GM18517 (cell line): ENCODE measurements at regions not wholly inside any gene's neighbourhood (a gene's known extent, or its start where the extent isn't known, plus 50 kb on each side); places are given as distances from the start of the nearest gene placed in this dataset.

ENCODE experiments used
- ATAC-seq: cut with Tn5 transposase; IDR thresholded peaks from one replicate; pipeline ENCODE4 v1.9.1; 2021; ENCODE audit warnings: mild to moderate bottlenecking, moderate library complexity; ENCODE audit not compliant: unreplicated experiment

GRCh38 chr3:177300039-177300833 lies 103.0 kb upstream of the TBL1XR1 start:
- ATAC-seq = peak; percentile 86

GRCh38 chr3:177300842-177301241 lies 103.6 kb upstream of the TBL1XR1 start:
- no peak for ATAC-seq

DNA sequence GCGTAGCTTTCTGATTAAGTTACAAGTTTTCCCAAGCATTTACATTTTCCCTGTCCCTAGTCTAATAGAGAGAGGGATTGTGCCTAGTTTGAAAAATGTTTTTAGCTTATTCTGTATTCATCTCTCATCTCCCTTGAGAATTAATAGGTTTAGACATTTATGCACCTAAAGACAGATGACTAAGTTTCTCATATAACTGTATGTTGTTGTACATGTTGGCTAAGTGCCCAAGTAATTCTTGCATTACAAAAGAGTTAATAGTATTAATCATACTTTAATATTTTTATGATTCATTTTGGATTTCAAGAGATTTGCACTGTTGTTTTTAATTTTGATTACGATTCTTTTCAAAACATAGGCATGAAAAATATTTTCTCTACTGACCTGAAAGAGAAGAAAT lies 109.0 kb upstream of the TBL1XR1 start:
- ATAC-seq = no peak

DNA sequence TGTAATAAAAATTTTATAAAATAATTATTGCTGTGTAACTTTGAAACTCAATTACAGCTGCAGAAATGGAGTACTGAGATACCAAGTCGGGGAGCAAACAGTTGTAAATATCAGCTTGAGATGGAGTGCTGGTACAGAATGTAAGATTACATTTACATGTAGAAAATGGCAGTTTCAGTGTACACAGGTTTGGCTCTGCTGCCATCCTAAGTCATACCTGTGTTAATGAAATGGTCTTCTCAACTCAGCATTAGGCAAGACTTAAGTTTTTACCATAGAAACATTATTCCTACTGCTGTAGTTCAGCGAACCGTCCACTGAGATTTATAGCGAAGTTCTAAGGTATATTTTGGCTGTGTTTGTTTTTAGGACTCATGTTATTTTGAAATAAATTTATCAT lies 110.1 kb upstream of the TBL1XR1 start:
- ATAC-seq = no peak

DNA sequence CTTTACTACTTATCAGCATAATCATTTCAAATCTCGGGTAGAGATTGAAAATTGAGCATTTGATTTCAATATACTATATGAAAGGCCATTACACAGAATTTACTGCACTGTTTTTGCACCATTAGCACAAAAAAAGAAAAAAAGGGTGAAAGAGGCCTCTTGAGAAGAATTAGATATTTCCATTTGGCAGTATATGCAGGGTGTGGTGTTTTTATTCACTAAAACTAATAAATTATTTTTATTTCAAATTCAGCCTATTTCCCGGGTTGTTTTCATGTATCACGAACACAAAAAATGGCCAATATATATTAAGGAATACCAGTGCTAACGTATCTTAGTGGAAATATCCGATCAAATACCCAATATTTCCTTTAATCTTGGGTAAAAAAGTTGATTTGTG lies 110.5 kb upstream of the TBL1XR1 start:
- ATAC-seq = no peak

GRCh38 chr3:177308286-177308685 lies 111.0 kb upstream of the TBL1XR1 start:
- ATAC-seq = no peak

- ATAC-seq = no peak
These were observed 111.6 kb upstream of the TBL1XR1 start for GRCh38 chr3:177308911-177309310.

DNA sequence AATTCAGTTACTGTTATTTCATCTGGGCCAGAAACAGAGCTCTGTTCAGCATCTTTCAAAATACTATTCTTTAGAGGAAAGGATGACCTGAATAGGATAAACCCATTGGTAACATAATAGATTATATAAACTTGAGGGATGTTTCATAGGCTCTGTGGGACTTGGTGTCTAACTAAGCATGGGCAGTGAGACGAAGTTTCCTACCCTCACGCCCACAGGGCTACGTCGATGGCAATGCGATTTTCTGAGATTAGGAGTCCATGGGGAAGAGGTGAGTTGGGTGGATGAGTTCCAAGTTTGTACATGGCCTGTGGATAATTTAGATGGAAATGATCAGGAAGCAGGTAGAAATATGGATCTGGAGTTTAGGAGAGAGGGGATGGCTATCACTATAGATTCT lies 115.2 kb upstream of the TBL1XR1 start:
- no peak for ATAC-seq

DNA sequence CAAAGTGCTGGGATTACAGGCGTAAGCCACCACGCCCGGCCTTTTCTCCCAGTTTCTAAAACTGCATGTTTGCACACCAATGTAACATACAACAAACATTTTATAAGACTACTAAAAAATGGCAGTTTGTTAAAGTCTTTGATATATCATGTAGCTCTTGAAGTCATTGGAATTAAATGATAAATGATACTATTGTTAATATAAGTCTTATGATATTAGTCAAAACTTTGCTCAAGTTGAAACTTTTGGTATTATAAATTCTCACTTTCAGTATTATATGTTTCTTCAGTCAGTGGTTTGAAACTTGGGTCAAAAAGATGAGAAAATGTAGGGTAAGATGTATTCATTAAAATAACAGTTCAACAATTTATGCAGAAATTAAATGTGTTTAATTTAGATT lies 117.6 kb upstream of the TBL1XR1 start:
- peak; percentile 56 for ATAC-seq

- ATAC-seq = no peak
These were observed 120.0 kb upstream of the TBL1XR1 start for GRCh38 chr3:177317247-177317646.

GRCh38 chr3:177318559-177318958 lies 121.3 kb upstream of the TBL1XR1 start:
- no peak for ATAC-seq

DNA sequence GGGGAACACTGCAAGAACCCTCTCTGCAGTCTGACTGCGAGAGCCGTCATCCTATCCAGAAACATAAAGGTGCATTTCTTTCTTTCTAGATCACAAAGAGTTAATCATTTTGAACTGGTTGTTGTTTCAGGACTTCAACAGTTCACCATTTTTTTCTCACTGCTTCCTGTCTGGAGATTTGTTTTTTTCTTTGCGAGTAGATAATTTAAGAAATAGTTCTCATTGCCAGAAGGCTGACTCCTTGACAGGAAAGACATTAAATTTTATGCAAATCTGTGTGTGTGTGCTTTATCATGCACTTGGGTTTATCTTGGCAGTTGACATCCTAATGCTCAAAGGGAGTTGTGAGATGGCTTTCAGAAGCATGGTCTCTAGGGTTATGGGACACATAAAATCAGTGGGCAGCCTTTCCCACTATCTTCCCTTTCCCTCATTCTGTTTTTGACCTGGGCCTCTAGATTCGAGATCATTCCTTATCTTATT lies 123.5 kb upstream of the TBL1XR1 start:
- ATAC-seq = peak; percentile 62

GRCh38 chr3:177321819-177322218 lies 124.5 kb upstream of the TBL1XR1 start:
- no peak for ATAC-seq

- ATAC-seq = no peak
These were observed 125.6 kb upstream of the TBL1XR1 start for GRCh38 chr3:177322881-177323280.

DNA sequence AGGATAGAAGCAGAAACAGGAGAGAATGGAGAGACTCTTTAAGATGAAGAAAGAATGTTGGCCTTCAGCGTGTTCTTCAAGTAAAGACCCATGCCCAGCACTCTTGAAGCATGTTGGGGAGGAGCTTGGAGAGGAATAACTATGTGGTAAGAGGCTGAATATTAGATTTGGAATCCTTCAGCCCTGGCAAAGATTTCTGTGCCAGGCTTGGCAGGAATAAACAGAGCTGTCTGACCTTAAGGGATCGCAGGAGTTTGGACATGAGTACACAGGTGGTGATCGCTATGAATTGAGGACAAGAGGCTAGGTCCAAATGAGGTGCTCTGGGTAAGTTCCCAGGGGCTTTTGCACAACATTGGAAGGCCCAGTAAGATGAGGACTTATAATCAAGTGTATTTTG lies 132.6 kb upstream of the TBL1XR1 start:
- ATAC-seq = no peak

- ATAC-seq = no peak
These were observed 133.5 kb upstream of the TBL1XR1 start for GRCh38 chr3:177330779-177331178.

GRCh38 chr3:177331203-177331835 lies 134.0 kb upstream of the TBL1XR1 start:
- ATAC-seq = no peak

GRCh38 chr3:177332955-177333354 lies 135.7 kb upstream of the TBL1XR1 start:
- ATAC-seq = no peak

DNA sequence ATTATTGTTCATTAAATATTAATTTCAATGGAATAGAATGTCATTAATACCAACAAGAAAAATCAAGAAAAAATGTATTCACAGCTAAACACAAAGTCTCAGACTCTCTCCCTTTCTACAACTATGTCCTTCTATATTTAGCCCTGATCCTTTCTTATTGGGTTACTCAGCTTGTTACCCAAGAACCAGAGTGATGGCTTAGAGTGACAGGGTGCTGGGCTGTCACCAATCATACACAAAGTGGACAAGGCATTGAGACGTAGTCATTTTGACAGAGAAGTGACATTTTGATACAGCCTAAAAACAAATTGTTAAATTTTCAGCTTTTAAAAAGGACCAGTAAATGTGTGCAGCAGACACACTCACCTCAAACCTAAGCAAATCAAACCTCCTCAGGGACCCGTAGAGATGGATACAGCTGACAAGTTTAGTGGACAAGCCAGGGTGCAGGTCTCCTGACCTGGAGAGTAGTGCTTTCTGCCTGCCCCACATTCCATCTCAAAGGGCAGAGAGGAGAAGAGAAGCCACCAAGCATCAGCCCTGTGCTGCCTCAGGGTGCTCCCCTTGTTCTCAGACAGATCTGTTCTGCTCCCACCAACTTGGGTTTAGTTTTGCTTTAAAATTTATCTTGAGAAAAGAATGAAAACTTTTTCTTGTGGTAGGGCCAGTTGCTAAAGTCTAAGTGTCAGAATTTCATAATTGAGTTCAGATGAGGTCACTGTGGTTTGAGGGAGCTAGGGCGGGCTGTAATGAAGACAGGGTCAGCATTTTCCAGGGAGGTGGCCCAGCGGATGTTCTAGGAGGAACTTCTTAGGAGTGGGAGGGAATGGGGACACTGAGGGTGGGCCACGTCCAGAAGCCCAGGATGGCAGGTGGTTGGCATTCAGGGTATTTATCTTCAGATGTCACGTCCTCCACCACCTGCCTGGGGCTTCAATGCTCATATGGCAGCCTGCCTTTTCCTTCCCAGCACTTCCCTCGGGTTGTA lies 136.5 kb upstream of the TBL1XR1 start:
- ATAC-seq = no peak

DNA sequence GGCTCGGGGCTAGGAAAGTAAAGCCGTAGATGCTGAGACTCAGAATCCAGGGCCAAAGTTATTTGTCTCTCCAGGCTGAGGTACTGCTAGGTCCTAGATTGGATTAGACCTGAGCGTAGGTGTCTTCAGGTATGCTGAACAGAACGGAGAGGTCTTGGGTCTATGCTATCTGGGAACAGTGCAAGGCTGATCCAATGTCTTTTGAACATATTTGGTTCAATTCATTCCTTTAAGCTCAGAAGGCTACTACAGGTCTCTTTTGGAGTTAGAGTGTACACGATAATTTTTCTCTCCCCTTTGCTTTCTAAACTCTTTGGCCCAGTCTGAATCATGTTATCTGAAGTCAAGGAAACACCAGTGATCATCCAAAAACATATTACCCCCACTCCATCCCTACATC lies 137.5 kb upstream of the TBL1XR1 start:
- no peak for ATAC-seq

GRCh38 chr3:177335728-177336127 lies 138.4 kb upstream of the TBL1XR1 start:
- ATAC-seq = no peak
